Mesothelial cell of epicardium (in vitro differentiated cells): ENCODE measurements at regions not wholly inside any gene's neighbourhood (a gene's known extent, or its start where the extent isn't known, plus 50 kb on each side); places are given as distances from the start of the nearest gene placed in this dataset.
A peak's percentile ranks its signal among the peaks of the same experiment; 100 is the strongest.
"Not testable (repeated sequence)": the region's sequence is repeated elsewhere in the genome, so short reads cannot be mapped to it uniquely, and the experiment has no call there.

ENCODE experiments used
- DNase-seq, 2 experiments: peaks; one replicate each; pipeline ENCODE4 v3.0.0; 2021; ENCODE audit warnings: low spot score in 2 of 2; ENCODE audit not compliant: unreplicated experiment in 2 of 2
- H3K27ac Mint-ChIP-seq: 2 replicates; pipeline ENCODE4 v1.8.0; 2021; ENCODE audit warnings: mixed read lengths
- H3K27me3 Mint-ChIP-seq: 2 replicates; pipeline ENCODE4 v1.8.0; 2021; ENCODE audit warnings: low read depth, mixed read lengths
- H3K36me3 Mint-ChIP-seq: 2 replicates; pipeline ENCODE4 v1.8.0; 2021; ENCODE audit warnings: mixed read lengths
- H3K4me1 Mint-ChIP-seq: 2 replicates; pipeline ENCODE4 v1.8.0; 2021; ENCODE audit warnings: mixed read lengths
- H3K4me3 Mint-ChIP-seq: 2 replicates; pipeline ENCODE4 v1.8.0; 2021; ENCODE audit warnings: mild to moderate bottlenecking, moderate library complexity, mixed read lengths
- H3K9me3 Mint-ChIP-seq: 2 replicates; pipeline ENCODE4 v1.8.0; 2021; ENCODE audit warnings: mixed read lengths
- CTCF ChIP-seq: fragments of 200-600 bp; sonication (generic); IDR thresholded peaks from one replicate; pipeline ENCODE4 v1.5.0; 2021; ENCODE audit warnings: antibody characterized with exemption; ENCODE audit not compliant: unreplicated experiment

GRCh38 chr3:107188262-107188661 is 189.0 kb upstream of the CCDC54 start:
- Mint-ChIP-seq H3K27ac (no peak overlapping the region), H3K36me3 (no peaks in the 10 kb centered on the region), H3K4me3 (no peak overlapping the region)

GRCh38 chr3:107189158-107189791 is 188.0 kb upstream of the CCDC54 start:
- TF ChIP-seq CTCF = no peak
- Mint-ChIP-seq H3K36me3 (no peaks in the 10 kb centered on the region), H3K4me1 (peaks cover 6% of the 10 kb centered on the region), H3K27ac (no peak overlapping the region), H3K9me3 (peaks cover 5% of the 10 kb centered on the region), H3K4me3 (no peak overlapping the region), H3K27me3 (no peaks in the 10 kb centered on the region)
- no peak for DNase-seq

More at GRCh38 chr3:107188262-107188661, 189.0 kb upstream of the CCDC54 start:
- H3K4me1 Mint-ChIP-seq = peaks cover 4% of the 10 kb centered on the region
- H3K27me3 Mint-ChIP-seq = no peaks in the 10 kb centered on the region
- TF ChIP-seq CTCF = no peak
- peaks cover 5% of the 10 kb centered on the region for H3K9me3 Mint-ChIP-seq
- no peak for DNase-seq

- Mint-ChIP-seq H3K27ac (no peak overlapping the region), H3K27me3 (no peaks in the 10 kb centered on the region), H3K9me3 (peaks cover 9% of the 10 kb centered on the region), H3K4me3 (no peak overlapping the region), H3K4me1 (peaks cover 14% of the 10 kb centered on the region), H3K36me3 (peaks cover 2% of the 10 kb centered on the region)
- no peak for DNase-seq
- TF ChIP-seq CTCF = no peak
Measured at GRCh38 chr3:107193116-107193515, 184.1 kb upstream of the CCDC54 start.

GRCh38 chr3:107198581-107199181 is 178.6 kb upstream of the CCDC54 start:
- Mint-ChIP-seq H3K36me3 (peaks cover 2% of the 10 kb centered on the region), H3K4me3 (no peak overlapping the region), H3K27me3 (no peaks in the 10 kb centered on the region), H3K27ac (peak overlapping the region; percentile 41), H3K4me1 (peaks cover 31% of the 10 kb centered on the region), H3K9me3 (peaks cover 5% of the 10 kb centered on the region)
- no peak for TF ChIP-seq CTCF
- DNase-seq = no peak

GRCh38 chr3:107201146-107201545 is 176.1 kb upstream of the CCDC54 start:
- no peaks in the 10 kb centered on the region for H3K36me3 Mint-ChIP-seq
- no peaks in the 10 kb centered on the region for H3K9me3 Mint-ChIP-seq
- H3K27ac Mint-ChIP-seq = no peak overlapping the region
- no peak for TF ChIP-seq CTCF
- no peaks in the 10 kb centered on the region for H3K27me3 Mint-ChIP-seq
- no peak overlapping the region for H3K4me3 Mint-ChIP-seq
- peaks cover 26% of the 10 kb centered on the region for H3K4me1 Mint-ChIP-seq
- DNase-seq = no peak

- not testable (repeated sequence) for H3K27me3 Mint-ChIP-seq, H3K4me3 Mint-ChIP-seq, H3K27ac Mint-ChIP-seq, DNase-seq, H3K9me3 Mint-ChIP-seq, H3K36me3 Mint-ChIP-seq
- peaks cover 33% of the 10 kb centered on the region for H3K4me1 Mint-ChIP-seq
Measured at GRCh38 chr3:107202885-107203284, 174.4 kb upstream of the CCDC54 start.
